NOMO-1 treated with dmso at 0.1 percent for 144 hours (cell line): ENCODE measurements at regions not wholly inside any gene's neighbourhood (a gene's known extent, or its start where the extent isn't known, plus 50 kb on each side); places are given as distances from the start of the nearest gene placed in this dataset.
A peak's percentile ranks its signal among the peaks of the same experiment; 100 is the strongest.

Source experiments
- DNase-seq: peaks from one replicate; lab custom pipeline; 2025; ENCODE audit not compliant: unreplicated experiment; lab: John Stamatoyannopoulos, UW

DNA sequence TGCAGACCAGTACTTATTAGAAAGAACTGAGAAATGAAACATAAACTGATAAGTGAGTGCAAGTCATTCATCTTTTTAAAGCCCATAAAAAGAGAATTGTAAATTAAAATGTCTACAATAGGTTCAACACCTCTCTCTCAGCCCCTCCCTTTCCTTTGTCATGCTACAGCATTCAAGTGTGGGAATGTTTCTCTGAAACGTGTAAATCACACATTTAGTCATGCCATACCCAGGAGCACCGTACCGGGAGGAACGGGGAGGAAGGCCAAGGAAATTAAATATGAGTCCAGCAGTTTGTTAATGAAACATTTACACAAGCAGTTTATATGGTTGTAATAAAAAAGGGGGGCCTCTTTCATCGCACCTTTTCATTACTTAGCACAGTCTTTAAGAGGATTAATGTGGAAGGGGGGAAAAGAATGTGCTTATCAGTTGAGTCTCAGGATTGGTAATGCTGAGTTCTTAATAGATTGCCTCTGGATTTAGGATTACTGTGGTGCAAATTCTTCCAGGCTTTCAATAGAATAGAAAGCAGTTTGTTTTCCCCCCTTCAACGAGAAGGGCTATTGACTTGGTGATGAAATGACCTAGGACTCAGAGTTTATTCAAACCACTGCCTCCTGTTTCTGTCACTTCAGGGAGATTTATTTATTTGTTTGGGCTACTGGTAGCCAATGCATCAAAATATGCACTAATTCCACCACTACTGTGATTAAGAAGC, 176.0 kb upstream of the ZNF608 start:
- DNase-seq, result no peak

DNA sequence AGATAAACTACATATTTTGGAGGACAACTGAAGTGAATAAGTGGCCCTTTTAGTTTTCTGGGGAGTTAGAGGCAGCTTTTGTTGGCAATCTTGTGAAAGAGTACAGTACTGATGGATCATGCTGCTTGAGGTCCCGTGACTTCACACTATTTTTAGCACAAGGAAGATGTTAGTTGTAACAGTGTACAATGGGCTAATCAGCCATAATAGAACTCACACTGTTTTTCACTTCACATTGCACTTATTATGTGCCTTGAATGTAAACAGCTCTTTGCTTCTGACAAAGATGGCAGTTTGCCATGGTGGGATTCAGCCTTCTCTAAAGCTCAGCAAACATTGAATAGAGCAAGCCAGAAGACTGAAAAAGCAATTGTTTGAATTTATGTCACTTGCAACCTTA, 176.7 kb upstream of the ZNF608 start:
- DNase-seq, result no peak

DNA sequence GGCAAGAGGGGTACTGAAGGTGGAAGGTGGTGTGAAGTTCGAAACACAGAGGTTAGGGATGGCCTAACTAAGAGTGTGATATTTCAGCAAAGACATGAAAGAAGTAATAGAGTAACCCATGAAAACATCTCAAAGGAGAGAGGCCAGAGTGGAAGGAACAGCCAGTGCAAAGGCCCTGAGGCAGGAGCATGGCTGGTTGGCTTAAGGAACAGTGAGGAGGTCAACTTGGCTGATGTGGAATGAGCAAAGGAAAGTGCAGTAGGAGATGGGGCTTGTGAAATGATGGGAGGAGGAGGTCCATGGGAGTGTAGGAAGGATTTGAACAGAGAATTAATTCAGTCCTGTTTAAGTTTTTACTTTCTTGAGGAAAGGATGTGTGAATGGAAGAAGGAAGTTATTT, 178.3 kb upstream of the ZNF608 start:
- DNase-seq, result no peak

- no peak for DNase-seq
These were observed 181.3 kb upstream of the ZNF608 start for GRCh38 chr5:124927735-124928134.

- no peak for DNase-seq
These were observed 182.6 kb upstream of the ZNF608 start for GRCh38 chr5:124929000-124929399.

DNA sequence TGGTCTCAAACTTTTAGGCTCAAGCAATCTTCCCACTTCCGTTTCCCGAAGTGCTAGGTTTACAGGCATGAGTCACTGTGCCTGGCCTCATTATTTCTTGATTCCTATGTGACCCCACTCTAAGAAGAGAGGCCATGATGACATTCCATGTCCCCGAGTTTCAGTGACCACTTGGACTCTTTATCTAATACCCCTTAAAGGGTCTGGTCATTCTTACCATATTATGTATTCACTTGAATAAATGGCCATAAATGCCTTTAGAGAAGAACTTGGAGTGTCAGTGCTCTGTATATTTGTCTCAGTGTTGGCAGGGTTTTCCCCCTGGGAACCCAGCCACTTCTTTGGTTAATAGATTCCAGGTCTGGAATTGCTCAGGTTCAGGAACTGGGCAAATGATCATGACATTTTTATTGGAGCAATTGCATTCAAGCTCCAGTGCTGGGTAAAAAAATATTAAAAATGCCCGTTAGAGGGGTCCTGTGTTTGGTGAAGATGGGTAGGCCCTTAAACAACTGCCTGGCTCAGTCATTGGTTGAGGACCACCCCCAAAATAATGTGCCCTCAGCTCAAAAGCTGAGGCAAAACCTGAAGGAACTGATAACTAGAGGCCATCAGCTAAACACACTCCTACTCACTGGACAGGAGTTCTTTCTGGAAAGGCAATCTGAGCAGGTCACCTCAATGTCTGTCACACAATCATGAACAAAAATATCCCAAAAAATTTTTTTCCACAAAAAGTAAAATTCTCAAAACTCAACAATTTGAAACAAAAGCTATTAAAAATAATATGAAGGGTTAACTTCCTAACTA, 186.6 kb upstream of the ZNF608 start:
- no peak for DNase-seq

DNA sequence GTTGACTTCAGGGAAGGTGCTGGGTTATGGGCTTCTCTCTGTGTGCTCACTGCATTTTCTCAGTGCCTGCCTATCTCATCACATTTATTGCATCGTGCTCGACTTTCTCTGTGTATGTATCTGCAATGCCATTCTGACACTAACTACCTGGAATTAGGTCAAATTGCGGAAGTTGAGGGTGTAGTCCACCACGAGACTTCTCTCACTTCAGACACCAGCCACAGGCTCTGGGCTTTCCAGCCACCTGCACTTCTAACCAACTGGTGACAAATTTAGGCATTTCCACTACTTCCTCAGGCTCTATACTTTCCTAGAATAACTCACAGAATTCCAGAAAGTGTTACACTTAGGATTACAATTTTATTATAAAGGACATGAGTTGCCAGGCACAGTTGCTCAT, 188.6 kb upstream of the ZNF608 start:
- no peak for DNase-seq

DNA sequence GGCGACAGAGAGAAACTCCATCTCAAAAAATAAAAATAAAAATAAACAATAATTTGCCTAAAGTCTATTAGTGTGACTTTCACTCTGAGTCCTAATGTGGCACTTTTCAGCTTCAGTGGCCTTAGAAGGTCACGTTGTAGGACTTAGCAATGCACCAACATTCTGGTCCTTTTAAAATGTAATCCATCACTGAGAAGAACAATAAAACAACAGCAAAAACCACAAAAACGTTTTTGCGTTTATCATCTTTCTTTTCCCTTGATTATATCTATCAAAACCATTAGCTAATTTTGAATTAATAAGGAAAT, 190.1 kb upstream of the ZNF608 start:
- no peak for DNase-seq

GRCh38 chr5:124941051-124942049, 194.9 kb upstream of the ZNF608 start:
- DNase-seq, result peak; percentile 40

- DNase-seq, result no peak
These were observed 201.8 kb upstream of the ZNF608 start for GRCh38 chr5:124948062-124948753.

DNA sequence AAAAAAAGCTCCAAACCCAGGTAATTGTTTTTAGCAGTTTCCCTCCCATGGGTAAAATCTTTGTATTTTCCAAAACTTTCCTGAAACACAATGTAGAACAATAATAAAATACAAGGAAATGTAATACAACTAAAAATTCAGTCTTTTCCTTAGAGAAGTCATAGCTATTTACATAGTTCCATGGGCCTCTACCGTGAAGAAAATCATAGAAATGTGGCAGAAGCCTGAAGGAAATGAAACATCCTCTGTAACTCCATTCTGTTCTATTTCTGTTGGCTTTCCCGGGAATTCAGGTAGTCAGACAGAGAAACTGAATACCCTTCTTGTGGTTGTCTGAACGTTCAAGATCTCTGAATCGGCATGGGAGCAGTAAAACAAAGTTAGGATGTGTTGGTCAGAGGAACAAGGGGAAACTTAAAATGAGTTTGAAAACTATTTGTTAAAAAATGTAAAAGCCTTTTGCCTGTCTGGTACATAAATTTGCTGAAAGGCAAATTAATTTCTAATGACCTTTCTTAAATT, 202.4 kb upstream of the ZNF608 start:
- no peak for DNase-seq

DNA sequence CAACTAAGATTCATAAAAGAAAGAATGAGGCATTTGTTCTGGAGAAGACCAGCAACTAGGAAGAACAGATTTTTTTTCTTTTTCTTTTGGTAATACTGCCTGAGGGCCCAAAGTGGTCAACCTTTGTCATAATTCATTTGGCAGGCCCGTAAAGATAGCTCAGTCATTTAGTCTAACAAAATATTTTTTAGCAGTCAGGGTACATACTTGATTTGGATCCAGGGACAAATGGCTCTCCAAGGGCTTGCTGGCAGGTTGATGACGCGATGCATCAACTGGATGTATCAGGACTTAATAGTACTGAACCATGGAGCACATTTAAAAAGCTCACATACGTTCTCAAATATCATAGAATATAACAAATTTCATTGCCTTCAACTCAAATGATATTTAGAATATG, 203.4 kb upstream of the ZNF608 start:
- DNase-seq, result no peak

DNA sequence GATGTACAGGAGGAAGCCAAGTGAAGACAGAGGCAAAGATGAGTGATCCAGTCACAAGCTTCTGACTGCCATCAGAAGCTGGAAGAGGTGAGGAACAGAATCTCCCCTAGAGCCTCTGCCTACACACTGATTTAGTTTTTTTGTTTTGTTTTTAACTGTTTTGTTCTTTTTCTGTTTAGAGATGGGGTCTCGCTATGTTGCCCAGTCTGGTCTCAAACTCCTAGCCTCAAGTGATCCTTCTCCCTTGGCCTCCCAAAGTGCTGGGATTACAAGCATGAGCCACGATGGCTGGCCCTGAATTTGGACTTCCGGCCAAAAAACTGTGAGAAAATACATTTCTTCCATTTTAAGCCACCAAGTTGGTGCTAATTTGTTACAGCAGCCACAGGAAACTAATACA, 204.7 kb upstream of the ZNF608 start:
- no peak for DNase-seq

DNA sequence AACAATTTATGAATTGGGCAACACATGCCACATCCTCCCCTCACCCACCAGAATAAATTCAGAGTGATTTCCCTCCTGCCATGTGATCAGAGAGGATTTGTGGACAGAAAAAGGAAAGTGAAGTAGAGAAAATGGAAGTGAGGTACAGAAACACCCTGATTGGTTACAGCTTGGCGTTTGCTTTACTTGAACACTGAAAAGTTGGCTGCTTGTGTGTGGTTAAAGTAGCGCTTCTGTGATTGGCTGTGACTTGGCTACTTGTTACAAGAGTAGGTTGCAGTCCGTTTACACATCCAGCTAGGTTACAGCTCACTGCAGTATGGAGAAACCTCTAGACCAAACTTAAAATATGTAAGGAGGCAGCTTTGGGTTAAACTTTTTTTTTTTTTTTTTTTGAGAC, 205.2 kb upstream of the ZNF608 start:
- no peak for DNase-seq

GRCh38 chr5:124952079-124952478, 205.6 kb upstream of the ZNF608 start:
- no peak for DNase-seq

DNA sequence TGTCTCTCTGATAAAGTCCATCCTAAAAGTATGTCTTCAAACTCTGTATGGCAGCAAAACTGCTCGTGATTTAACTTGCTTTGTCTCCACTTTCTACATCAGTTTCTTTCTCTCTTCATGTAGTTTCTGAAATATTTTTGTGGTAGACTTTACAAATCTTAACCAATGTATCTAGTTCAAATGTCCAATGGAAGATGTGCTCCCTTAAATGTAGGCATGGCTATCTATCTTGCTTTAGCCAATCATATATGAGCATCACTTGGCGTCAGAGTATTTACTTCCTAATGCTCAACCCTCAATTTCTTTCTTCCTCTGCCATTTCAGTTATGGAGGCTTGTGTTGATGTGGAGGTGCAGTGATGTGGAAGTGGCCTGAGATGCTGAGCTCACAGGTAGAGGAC, 206.1 kb upstream of the ZNF608 start:
- DNase-seq, result no peak

GRCh38 chr5:124954784-124955183, 208.3 kb upstream of the ZNF608 start:
- no peak for DNase-seq

DNA sequence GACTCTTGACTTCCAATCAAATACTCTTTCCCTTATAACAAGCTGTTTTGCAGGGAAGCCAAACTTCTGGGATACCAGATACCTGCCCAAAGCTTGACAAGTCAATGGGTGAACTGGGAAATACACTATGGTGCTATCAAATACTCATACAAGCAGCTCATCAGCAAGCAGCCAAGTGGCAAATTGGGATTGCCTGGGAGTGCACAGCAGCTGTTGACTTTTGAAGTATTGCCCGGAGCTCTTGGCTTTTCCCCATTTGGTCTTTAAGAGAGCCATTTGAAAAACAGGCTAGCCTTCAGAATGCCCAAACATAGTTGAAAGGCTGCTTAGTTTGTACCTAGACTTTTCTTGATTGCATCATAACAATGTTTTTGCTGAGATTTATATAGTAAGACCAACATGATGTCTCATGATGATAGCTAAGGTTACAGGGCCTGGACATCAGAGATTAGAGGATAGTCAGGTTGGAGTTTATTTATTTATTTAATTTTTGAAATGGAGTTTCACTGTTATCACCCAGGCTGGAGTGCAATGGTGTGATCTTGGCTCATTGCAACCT, 210.1 kb upstream of the ZNF608 start:
- DNase-seq, result no peak

- DNase-seq, result no peak
These were observed 210.6 kb upstream of the ZNF608 start for GRCh38 chr5:124957063-124957462.

DNA sequence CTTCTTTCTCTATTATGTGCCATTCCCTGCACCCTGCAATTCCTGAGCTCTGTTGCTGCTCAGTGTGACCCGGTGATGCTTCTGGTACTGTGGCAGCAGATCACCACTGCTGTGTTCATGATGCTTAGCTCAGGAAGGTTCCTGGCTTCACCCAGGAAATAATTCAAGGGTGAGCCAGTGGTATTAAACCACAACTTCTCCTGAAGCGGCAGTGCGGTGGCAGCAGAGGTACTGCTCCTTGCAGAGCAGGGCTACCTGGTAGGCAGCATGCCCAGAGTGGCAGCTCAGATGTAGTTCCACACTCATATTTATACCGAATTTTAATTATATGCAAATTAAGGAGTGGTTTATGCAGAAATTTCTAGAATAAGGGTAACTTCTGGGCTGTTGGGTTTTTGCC, 213.8 kb upstream of the ZNF608 start:
- DNase-seq, result no peak
